COLO668 (cell line): ENCODE measurements at regions not wholly inside any gene's neighbourhood (a gene's known extent, or its start where the extent isn't known, plus 50 kb on each side); places are given as distances from the start of the nearest gene placed in this dataset.
"Not testable (repeated sequence)": the region's sequence is repeated elsewhere in the genome, so short reads cannot be mapped to it uniquely, and the experiment has no call there.

Experiments
- DNase-seq: peaks from one replicate; lab custom pipeline; 2025; ENCODE audit not compliant: unreplicated experiment; lab: John Stamatoyannopoulos, UW

DNA sequence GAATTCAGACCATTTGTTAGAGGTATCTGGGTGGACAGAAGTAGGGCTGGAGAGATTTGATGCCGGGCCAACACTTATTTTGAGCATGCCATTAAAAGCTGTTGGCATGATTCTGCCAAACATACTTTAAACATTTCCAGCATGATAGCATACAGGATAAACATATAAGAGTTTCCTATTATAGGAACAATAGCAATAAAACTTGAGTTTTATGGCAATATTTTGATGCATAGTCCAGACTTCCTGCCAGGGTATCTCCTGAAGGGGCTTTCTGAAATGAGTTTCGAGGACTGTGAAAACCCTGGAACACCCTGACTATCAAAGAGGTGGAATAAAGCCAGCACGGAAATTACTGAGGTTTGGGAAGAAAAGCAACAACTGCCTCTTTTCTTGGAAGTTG lies 1398.0 kb upstream of the NXPH2 start:
- DNase-seq: no peak

DNA sequence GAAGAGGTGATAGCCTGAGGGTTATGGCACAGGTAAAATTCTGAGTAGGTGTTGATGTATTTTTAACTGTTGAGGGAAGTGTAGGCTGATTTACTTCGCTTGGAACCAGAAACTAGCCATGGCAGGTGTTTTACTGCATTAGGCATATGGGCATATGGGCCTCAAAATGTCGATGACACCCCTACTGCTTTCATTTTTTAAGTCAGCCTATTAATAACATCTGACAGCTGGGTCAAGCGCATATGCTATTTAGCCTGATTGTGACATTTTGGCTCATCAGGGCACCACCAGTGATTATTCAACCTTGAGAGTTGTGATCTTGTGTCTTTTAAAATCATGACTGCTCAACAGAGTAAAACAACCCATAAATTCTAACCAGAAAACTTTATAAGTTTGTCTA lies 1396.9 kb upstream of the NXPH2 start:
- DNase-seq: no peak

DNA sequence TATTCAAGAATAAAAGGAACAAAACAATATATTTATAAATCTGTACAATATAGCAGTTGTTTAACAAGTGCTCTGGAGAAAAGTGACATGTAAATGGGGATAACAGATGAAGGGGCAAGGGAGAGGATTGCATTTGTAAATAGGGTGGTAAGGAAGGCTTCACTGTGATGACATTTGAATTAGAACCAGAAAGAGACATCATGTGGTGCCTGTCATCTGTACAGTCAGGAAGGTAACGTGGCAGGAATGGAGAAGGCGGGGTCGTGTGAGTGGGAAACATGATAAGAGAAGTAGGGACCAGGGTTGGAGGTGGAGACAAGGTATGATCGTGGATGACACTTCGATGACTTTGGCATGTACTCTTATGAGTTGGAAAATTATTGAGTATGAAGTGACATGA lies 1393.6 kb upstream of the NXPH2 start:
- no peak for DNase-seq

DNA sequence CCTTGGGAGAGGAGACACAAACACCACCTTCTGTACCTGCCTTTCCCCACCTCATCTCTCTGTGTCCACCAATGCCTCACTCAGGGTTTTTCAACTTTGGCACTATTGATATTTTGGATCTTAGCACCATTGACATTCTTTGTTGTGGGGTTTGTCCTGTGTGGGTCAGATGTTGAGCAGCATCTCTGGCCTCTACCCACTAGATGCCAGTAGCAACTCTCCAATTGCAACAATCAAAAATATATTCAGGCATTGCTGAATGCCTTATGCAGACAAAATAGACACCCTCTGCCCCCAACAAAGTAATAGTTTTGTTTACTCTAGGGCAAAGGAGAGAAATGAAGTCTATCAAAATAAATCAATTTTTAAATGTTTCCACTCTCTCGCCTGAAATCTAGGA lies 1384.3 kb upstream of the NXPH2 start:
- no peak for DNase-seq

- DNase-seq: no peak
Measured at GRCh38 chr2:140158259-140158658, 1378.1 kb upstream of the NXPH2 start.

DNA sequence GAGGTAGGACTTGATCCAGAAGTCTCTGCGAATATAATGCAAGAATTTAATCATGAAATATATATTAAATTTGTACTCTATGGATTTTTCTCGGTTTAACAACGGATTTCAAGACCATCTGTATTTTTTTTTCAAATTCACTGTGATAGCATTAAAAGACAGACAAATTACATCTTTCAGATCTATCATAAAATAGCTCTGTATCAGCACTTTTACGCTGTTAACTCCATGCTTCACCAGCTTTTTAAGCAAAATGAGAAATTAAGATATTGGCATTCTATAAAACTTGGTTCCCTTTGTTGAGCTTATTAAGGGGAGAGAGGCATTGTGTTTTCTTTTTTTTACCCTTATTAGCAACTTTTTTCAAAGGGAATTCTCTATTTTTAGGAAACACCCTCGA lies 1377.6 kb upstream of the NXPH2 start:
- DNase-seq: no peak

DNA sequence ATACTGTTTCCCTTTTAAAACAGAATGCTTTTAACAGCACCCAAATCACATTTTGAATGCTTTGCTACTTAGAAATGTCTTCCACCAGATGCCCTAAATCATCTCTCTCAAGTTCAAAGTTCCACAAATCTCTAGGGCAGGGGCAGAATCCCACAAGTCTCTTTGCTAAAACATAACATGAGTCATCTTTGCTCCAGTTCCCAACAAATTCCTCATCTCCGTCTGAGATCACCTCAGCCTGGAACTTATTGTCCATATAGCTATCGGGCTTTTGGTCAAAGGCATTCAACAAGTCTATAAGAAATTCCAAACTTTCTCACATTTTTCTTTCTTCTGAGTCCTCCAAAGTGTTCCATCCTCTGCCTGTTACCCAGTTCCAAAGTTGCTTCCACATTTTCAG lies 1374.5 kb upstream of the NXPH2 start:
- DNase-seq: no peak

DNA sequence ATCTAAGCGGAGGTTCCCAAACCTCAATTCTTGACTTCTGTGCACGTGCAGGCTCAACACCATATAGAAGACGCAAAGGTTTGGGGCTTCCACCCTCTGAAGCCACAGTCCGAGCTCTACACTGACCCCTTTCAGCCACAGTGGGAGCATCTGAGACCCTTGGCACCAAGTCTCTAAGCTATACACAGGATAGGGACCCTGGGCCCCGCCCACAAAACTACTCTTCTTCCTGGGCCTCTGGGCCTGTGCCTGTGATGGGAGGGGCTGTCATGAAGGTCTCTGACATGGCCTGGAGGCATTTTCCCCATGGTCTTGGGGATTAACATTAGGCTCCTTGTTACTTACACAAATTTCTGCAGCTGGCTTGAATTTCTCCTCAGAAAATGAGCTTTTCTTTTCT lies 1374.1 kb upstream of the NXPH2 start:
- DNase-seq: no peak

DNA sequence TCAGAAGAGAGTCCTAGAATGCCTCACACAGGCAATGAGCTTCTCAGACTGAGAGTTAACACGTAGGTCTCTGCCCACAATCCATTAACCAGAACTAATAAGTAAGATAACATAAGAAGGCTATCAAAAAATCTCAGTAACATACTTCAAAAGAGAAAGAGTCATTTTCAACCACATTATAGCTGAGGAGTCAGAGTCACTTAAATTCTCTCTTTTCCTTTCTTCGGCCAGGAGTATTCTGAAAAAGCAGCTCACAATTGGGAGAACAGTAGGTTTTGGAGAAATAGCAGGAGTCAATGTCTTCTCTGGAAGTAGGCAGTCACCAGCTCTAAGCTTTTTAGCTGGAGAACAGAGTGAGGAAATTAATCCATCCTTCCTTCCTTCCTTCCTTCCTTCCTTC lies 1364.4 kb upstream of the NXPH2 start:
- DNase-seq: no peak

DNA sequence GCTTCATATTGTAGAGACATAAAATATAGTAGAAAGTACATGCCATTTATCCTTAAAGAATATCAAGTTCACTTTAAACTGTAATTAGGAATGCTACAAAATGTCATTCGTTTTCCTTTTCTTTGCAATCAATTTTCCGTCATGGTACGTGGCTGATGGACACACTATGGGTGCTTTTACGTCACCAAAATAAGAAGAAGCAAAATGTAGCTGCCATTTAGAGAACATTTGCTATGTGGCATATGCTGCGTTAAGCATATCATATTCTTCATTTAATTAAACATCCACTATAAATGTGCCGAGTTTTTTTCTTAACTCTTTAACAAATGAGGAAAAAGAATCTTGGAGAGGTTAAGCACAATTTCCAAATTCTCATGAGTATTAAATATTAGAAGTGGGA lies 1358.5 kb upstream of the NXPH2 start:
- DNase-seq: no peak

- no peak for DNase-seq
Measured at GRCh38 chr2:140136861-140137260, 1356.7 kb upstream of the NXPH2 start.

GRCh38 chr2:140136366-140136765 lies 1356.2 kb upstream of the NXPH2 start:
- DNase-seq: no peak

GRCh38 chr2:140128909-140129308 lies 1348.7 kb upstream of the NXPH2 start:
- no peak for DNase-seq

- DNase-seq: no peak
Measured at GRCh38 chr2:140122001-140122400, 1341.8 kb upstream of the NXPH2 start.

GRCh38 chr2:140117386-140117785 lies 1337.2 kb upstream of the NXPH2 start:
- DNase-seq: peak; percentile 9

DNA sequence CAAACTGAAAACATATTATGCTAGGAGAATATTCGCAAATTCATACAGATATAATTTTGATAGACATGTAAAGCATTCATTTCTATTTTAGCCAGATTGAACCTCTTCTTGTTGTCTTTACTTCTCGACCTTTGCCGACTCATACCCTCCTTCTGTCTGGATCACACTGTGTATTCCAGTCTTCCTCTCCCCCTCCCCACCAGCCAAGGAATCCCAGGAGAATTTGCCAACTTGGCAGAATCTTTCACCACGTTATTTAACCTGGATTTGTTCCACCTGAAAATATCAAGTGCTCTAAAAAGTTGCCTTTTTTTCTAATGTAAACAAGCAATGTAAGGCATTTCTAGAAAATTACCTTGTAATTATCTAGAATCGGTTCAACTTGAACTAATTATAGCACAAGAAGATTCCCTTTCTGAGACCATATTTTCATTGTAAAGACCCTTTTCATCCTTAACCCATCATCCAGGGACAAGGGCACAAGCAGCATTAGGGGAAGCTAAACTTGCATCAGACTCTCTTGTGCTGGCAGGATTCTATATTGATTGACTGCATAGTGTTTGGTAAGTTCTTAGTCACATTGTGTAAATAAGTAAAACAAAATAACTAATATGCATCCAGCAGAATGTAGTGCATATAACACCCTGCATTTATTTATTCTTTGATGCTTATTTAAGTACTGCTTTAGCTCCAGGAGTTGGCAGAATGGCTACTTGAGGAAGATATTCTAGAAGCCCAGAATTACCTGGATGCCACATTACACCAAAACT lies 1328.7 kb upstream of the NXPH2 start:
- no peak for DNase-seq

DNA sequence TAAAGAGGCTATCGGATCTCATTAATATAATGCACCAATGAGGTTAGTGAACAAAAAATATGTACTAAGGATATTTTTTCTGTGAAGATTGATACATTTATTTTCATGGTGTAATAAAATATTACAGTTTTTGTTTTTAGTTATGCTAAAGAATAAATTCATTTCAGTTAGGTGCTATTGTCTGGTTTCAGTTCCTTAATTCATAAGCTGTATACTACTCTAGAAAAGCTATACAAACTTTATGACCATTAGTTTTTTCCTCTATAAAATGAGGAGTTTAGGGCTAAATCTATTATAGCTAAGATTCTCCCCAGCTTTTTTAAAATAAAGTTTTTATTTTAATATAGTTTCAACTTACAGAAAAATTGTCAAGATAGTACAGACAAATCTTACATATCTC lies 1311.7 kb upstream of the NXPH2 start:
- no peak for DNase-seq

DNA sequence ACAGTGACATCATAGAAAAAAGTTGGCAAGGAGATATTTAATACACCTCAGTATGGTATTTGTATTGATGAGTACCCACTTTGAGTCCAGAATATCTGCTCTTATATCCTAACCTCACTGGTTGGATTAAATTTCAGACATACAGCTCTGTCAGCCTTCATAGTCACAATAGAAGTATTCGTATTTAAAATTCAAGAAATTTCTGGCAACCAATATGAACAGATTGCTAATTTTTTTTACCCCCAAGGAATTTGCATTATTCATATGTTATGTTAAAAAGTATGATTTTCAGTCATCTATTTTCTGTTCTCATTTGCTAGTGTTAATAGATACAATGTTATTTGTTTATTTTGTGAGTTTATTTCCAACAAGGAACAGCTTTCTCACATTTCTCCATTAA lies 1306.8 kb upstream of the NXPH2 start:
- no peak for DNase-seq

- no peak for DNase-seq
Measured at GRCh38 chr2:140085674-140086073, 1305.5 kb upstream of the NXPH2 start.

- DNase-seq: no peak
Measured at GRCh38 chr2:140079038-140079437, 1298.8 kb upstream of the NXPH2 start.

GRCh38 chr2:140076164-140076563 lies 1296.0 kb upstream of the NXPH2 start:
- DNase-seq: no peak

DNA sequence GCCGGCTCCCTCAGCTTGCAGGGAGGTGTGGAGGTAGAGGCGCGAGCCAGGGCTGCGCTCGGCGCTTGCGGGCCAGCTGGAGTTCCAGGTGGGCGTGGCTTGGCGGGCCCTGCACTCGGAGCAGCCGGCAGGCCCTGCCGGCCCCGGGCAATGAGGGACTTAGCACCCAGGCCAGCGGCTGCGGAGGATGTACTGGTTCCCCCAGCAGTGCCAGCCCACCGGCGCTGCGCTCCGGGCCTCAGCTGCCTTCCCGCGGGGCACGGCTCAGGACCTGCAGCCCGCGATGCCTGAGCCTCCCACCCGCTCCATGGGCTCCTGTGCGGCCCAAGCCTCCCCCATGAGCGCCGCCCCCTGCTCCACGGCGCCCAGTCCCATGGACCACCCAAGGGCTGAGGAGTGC lies 1293.6 kb upstream of the NXPH2 start:
- DNase-seq: not testable (repeated sequence)

GRCh38 chr2:140067661-140068060 lies 1287.5 kb upstream of the NXPH2 start:
- no peak for DNase-seq
